K562 (cell line): ENCODE measurements at regions not wholly inside any gene's neighbourhood (a gene's known extent, or its start where the extent isn't known, plus 50 kb on each side); places are given as distances from the start of the nearest gene placed in this dataset.
A peak's percentile ranks its signal among the peaks of the same experiment; 100 is the strongest.

Experiments used
- ATAC-seq: fragments of 200-7000 bp; cut with Tn5 transposase; 3 replicates; pipeline ENCODE4 v1.9.1; 2020; ENCODE audit warnings: moderate library complexity
- BruUV-seq: library from RNA; stranded (reverse); fragments of 400-500 nt; replicated peaks from 2 replicates; lab custom pipeline; 2021; lab: Mats Ljungman, UMichigan
- CTCF ChIA-PET: fragments of 300-600 bp; formaldehyde crosslinking; extraction: SDS; loops from one replicate; lab custom pipeline; 2021; ENCODE audit warnings: low intra/inter-chr PET ratio; lab: Yijun Ruan, JAX
- POLR2A ChIA-PET: fragments of 300-600, 350-650 bp; sonication (Branson Sonifier 250); formaldehyde crosslinking; extraction: SDS; loops from one replicate; lab custom pipeline; 2021; ENCODE audit warnings: antibody characterized with exemption, inconsistent platforms; lab: Yijun Ruan, JAX
- DNase-seq, 4 experiments: peaks; one replicate each; pipeline versions ENCODE4 v3.0.0 to v3.0.0-alpha.2; 2011 to 2018; ENCODE audit warnings: low spot score in 3 of 4, mixed read lengths in 3 of 4; ENCODE audit errors: extremely low read depth in 1 of 4
- FAIRE-seq: peaks from 2 replicates; lab custom pipeline; 2011; peaks lifted over from hg19 to GRCh38; lab: Jason Lieb, UNC
- H2AFZ ChIP-seq: 2 replicates; pipeline ENCODE4 v1.6.0; 2011; ENCODE audit warnings: low read depth, low read length, control low read depth, inconsistent platforms
- H3K27ac ChIP-seq: fragments of 200-600 bp; 3 replicates; pipeline ENCODE4 v1.8.0; 2011; ENCODE audit warnings: low read depth, mild to moderate bottlenecking, control low read depth, inconsistent platforms, low read length, moderate library complexity, mixed read lengths; ENCODE audit errors: extremely low read depth
- H3K27me3 ChIP-seq, 2 experiments: fragments of 300-600 bp in 1 of 2; 2 replicates in 1 of 2; 3 replicates in 1 of 2; pipeline versions ENCODE4 v1.6.0 to v1.8.0; 2011; ENCODE audit warnings: inconsistent platforms in 2 of 2, low read length in 2 of 2, mild to moderate bottlenecking in 1 of 2, mixed read lengths in 1 of 2, moderate library complexity in 1 of 2; ENCODE audit not compliant: control insufficient read depth in 2 of 2, insufficient read depth in 2 of 2
- H3K36me3 ChIP-seq: fragments of 300-600 bp; 3 replicates; pipeline ENCODE4 v1.8.0; 2011; ENCODE audit warnings: mild to moderate bottlenecking, low read length, inconsistent platforms; ENCODE audit not compliant: control insufficient read depth, insufficient read depth
- H3K4me1 ChIP-seq, 2 experiments: fragments of 200-600 bp in 1 of 2; replicated peaks in 1 of 2; 2 replicates in 1 of 2; 3 replicates in 1 of 2; pipeline versions ENCODE4 v1.5.1 to v1.8.0; 2011; ENCODE audit warnings: inconsistent platforms in 2 of 2, low read length in 2 of 2, mild to moderate bottlenecking in 1 of 2, mixed read lengths in 1 of 2, moderate library complexity in 1 of 2; ENCODE audit not compliant: control insufficient read depth in 2 of 2, insufficient read depth in 2 of 2
- H3K4me2 ChIP-seq: 2 replicates; pipeline ENCODE4 v1.6.1; 2011; ENCODE audit warnings: low read length, control low read depth, inconsistent platforms, mixed read lengths; ENCODE audit not compliant: insufficient read depth
- H3K4me3 ChIP-seq: fragments of 200-600 bp; sonication (generic), shearing (Covaris generic); 2 replicates; pipeline ENCODE4 v1.5.1; 2016; ENCODE audit warnings: control low read depth, inconsistent platforms
- H3K79me2 ChIP-seq: fragments of 200-600 bp; 3 replicates; pipeline ENCODE4 v1.8.0; 2011; ENCODE audit warnings: low read length, inconsistent platforms; ENCODE audit not compliant: control insufficient read depth, insufficient read depth
- H3K9ac ChIP-seq, 2 experiments: 2 replicates each; pipeline versions ENCODE4 v1.6.0 to v1.6.1; 2011; ENCODE audit warnings: low read depth in 2 of 2, low read length in 2 of 2, control low read depth in 1 of 2, inconsistent platforms in 1 of 2, mild to moderate bottlenecking in 1 of 2, mixed read lengths in 1 of 2; ENCODE audit not compliant: insufficient read depth in 1 of 2
- H3K9me1 ChIP-seq: one replicate; pipeline ENCODE4 v1.6.0; 2011; ENCODE audit warnings: inconsistent platforms, mild to moderate bottlenecking, low read length, moderate library complexity; ENCODE audit not compliant: control insufficient read depth, insufficient read depth
- H3K9me3 ChIP-seq: replicated peaks from 2 replicates; pipeline ENCODE4 v1.5.1; 2011; ENCODE audit warnings: low read depth, low read length, inconsistent platforms; ENCODE audit not compliant: control insufficient read depth, insufficient read depth
- H4K20me1 ChIP-seq: replicated peaks from 2 replicates; pipeline ENCODE4 v1.6.1; 2011; ENCODE audit warnings: low read length, inconsistent platforms, mixed read lengths; ENCODE audit not compliant: control insufficient read depth, insufficient read depth
- C11orf30 ChIP-seq: fragments of 450-650 bp; IDR thresholded peaks from 2 replicates; pipeline ENCODE4 v1.6.1; 2016; ENCODE audit warnings: low read depth, mild to moderate bottlenecking
- CBX1 ChIP-seq: sonication (generic); IDR thresholded peaks from 2 replicates; pipeline ENCODE4 v1.6.1; 2016; ENCODE audit warnings: antibody characterized with exemption, low read depth, mild to moderate bottlenecking
- CTBP1 ChIP-seq: fragments of 450-650 bp; IDR thresholded peaks from 2 replicates; pipeline ENCODE4 v1.6.1; 2016; ENCODE audit warnings: borderline replicate concordance
- MAFK ChIP-seq: IDR thresholded peaks from 2 replicates; pipeline ENCODE4 v1.6.1; 2011; ENCODE audit warnings: low read length, improper control_type of control experiment
- MCM5 ChIP-seq: fragments of 450-650 bp; IDR thresholded peaks from 2 replicates; pipeline ENCODE4 v1.6.1; 2016; ENCODE audit warnings: low read depth
- NCOA4 ChIP-seq: fragments of 450-650 bp; IDR thresholded peaks from 2 replicates; pipeline ENCODE4 v1.6.1; 2018; ENCODE audit warnings: mild to moderate bottlenecking; ENCODE audit not compliant: partially characterized antibody
- NFATC3 ChIP-seq: fragments of 450-650 bp; IDR thresholded peaks from 2 replicates; pipeline ENCODE4 v1.6.1; 2017; ENCODE audit warnings: mild to moderate bottlenecking
- SAP30 ChIP-seq: fragments of 200-600 bp; sonication (generic); IDR thresholded peaks from 2 replicates; pipeline ENCODE4 v1.6.1; 2012; ENCODE audit warnings: borderline replicate concordance, low read depth, mild to moderate bottlenecking, moderate library complexity, low read length, control low read depth, inconsistent platforms; ENCODE audit not compliant: insufficient read depth, poor library complexity, severe bottlenecking
- SLC30A9 ChIP-seq: fragments of 250-450 bp; sonication (Bioruptor Pico); IDR thresholded peaks from 2 replicates; pipeline ENCODE4 v1.8.0; 2022; ENCODE audit warnings: mild to moderate bottlenecking, moderate library complexity
- SMAD2 ChIP-seq: fragments of 150-350 bp; IDR thresholded peaks from 2 replicates; pipeline ENCODE4 v1.6.1; 2014; ENCODE audit warnings: low read depth, mild to moderate bottlenecking, low read length
- SPI1 ChIP-seq: IDR thresholded peaks from 2 replicates; pipeline ENCODE4 v1.6.1; 2011; ENCODE audit warnings: low read depth, low read length, control low read depth, borderline replicate concordance
- STAT5A ChIP-seq: IDR thresholded peaks from 2 replicates; pipeline ENCODE4 v1.6.1; 2012; ENCODE audit warnings: low read length, inconsistent platforms, borderline replicate concordance
- TBP ChIP-seq: optimal IDR thresholded peaks from 2 replicates; pipeline ENCODE3; 2011; ENCODE audit warnings: low read depth, low read length, improper control_type of control experiment
- TCF7 ChIP-seq: sonication (generic); IDR thresholded peaks from 2 replicates; pipeline ENCODE4 v1.6.1; 2016; ENCODE audit warnings: antibody characterized with exemption, borderline replicate concordance
- U2AF1 ChIP-seq: fragments of 200-400 bp; formaldehyde crosslinking; optimal IDR thresholded peaks from 2 replicates; pipeline ENCODE3; 2017; ENCODE audit warnings: mild to moderate bottlenecking, low read depth, low read length, moderate library complexity
- ZNF174 ChIP-seq: fragments of 250-450 bp; sonication (Bioruptor Pico); IDR thresholded peaks from 2 replicates; pipeline ENCODE4 v1.4.0; 2020; ENCODE audit warnings: mild to moderate bottlenecking
- ZNF316 ChIP-seq: fragments of 450-650 bp; IDR thresholded peaks from 2 replicates; pipeline ENCODE4 v1.6.1; 2016
- ZNF644 ChIP-seq: fragments of 200-800 bp; sonication (Bioruptor generic); IDR thresholded peaks from 2 replicates; pipeline ENCODE4 v1.6.1; 2016; ENCODE audit warnings: low read depth, missing genetic modification characterization, missing compliant biosample characterization
- WGBS: fragments of 100-300 bp; shearing (Covaris generic); methylation state at CpG from one replicate; pipeline ENCODE4 v1.1.6; 2016; ENCODE audit warnings: low coverage, mixed read lengths; ENCODE audit not compliant: insufficient coverage; ENCODE audit errors: missing lambda C conversion rate; 5-methylcytosine and 5-hydroxymethylcytosine counted together
- in situ Hi-C: fragments of 300-500 bp; cut with MboI; formaldehyde crosslinking; loops from 4 replicates; pipeline ENCODE4 v1.15.0; 2018; ENCODE audit warnings: inconsistent platforms, mixed read lengths
- intact Hi-C: fragments of 100-400 bp; cut with micrococcal nuclease; formaldehyde crosslinking; loops from 2 replicates; pipeline ENCODE4 v1.14.2; 2022
- TF ChIP-seq, protein P1 (sequence below): sonication (generic); formaldehyde crosslinking; IDR thresholded peaks from 2 replicates; pipeline ENCODE4 v1.8.0; 2022; ENCODE audit warnings: mild to moderate bottlenecking, missing genetic modification reagents
- TF ChIP-seq, protein P2 (sequence below), 2 experiments: fragments of 450-650 bp in 1 of 2; sonication (generic) in 1 of 2; formaldehyde crosslinking in 1 of 2; IDR thresholded peaks in 1 of 2; conservative IDR thresholded peaks in 1 of 2; 2 replicates each; pipeline versions ENCODE4 v1.6.1 to v1.8.1; 2016 to 2023; ENCODE audit warnings: mild to moderate bottlenecking in 2 of 2, moderate library complexity in 2 of 2, inconsistent platforms in 1 of 2, missing genetic modification reagents in 1 of 2
- TF ChIP-seq, protein P3 (sequence below): fragments of 250-450 bp; sonication (Bioruptor Pico); IDR thresholded peaks from 2 replicates; pipeline ENCODE4 v1.5.0; 2020; ENCODE audit warnings: mild to moderate bottlenecking

DNA sequence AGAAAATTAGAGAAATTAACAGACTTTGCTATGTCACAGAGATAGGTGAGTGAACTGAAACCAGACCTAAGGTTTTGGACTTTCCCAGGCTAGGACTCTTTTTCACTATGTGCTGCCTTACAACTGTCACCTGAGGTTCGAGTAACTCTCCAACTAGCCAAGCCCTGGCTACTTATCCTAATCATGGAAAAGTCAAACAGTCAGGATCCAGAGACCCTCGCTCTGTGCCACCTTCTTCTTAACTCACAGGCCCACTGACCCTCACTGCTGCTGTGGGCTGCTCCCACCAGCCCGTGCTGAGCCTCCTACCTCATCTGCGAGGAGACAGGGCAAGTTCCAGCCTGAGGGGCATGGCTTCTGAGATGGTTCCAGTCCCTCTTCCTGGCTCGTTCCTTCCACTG, 211.4 kb upstream of the KLF14 start (continued):
- TF ChIP-seq, protein P1, sequence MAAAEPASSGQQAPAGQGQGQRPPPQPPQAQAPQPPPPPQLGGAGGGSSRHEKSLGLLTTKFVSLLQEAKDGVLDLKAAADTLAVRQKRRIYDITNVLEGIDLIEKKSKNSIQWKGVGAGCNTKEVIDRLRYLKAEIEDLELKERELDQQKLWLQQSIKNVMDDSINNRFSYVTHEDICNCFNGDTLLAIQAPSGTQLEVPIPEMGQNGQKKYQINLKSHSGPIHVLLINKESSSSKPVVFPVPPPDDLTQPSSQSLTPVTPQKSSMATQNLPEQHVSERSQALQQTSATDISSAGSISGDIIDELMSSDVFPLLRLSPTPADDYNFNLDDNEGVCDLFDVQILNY: no peak

DNA sequence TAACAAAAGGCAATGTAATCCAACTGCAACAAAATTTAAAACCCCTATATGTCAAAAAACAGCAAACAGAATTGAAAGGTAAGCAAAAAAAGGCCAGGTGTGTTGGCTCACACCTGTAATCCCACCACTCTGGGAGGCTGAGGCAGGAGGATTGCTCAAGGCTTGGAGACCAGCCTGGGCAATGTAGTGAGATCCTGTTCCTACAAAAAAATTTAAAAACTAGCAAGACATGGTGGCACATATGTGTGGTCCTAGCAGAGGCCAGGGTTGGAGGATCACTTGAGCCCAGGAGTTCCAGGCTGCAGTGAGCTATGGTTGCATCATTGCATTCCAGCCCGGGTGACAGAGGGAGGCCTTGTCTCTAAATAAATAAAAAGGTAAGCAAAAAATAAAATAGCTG, 212.1 kb upstream of the KLF14 start:
- no peak for ATAC-seq
- no peaks in the 10 kb centered on the region for H3K36me3 ChIP-seq
- H4K20me1 ChIP-seq: no peaks in the 10 kb centered on the region
- H3K9me3 ChIP-seq: no peaks in the 10 kb centered on the region
- no peak for FAIRE-seq
- ChIA-PET POLR2A (interaction anchor here (1.0 to 2.2 kb wide), 4 partner anchors 10 to 31 kb away, joined by 3 to 8 read pairs (median 4); no protein-coding TSS in a partner anchor), CTCF (no interaction called here)
- H3K79me2 ChIP-seq: peaks cover 3% of the 10 kb centered on the region; the same call in 1 of the 3 replicates
- in situ Hi-C loops (no loop called here), intact Hi-C loops (no loop called here)
- BruUV-seq: no TSS peak
- no peaks in the 10 kb centered on the region for H3K9me1 ChIP-seq
- no peaks in the 10 kb centered on the region for H3K27me3 ChIP-seq
- 83% methylated on average over 1 of the region's 1 CpG for WGBS
- H3K9ac ChIP-seq: no peak overlapping the region
- peaks cover 0 to 14% of the 10 kb centered on the region in 2 experiments; a peak in 3 of 5 replicates for H3K4me1 ChIP-seq
- H3K4me2 ChIP-seq: no peak overlapping the region
- DNase-seq: no peak
- H2AFZ ChIP-seq: no peak overlapping the region
- H3K27ac ChIP-seq: no peak overlapping the region
- no peak overlapping the region for H3K4me3 ChIP-seq
- TF ChIP-seq, protein P2, sequence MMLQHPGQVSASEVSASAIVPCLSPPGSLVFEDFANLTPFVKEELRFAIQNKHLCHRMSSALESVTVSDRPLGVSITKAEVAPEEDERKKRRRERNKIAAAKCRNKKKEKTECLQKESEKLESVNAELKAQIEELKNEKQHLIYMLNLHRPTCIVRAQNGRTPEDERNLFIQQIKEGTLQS (IDR thresholded peaks at IDR 0.05): peak; percentile 27; the same call in 1 of the 2 replicates
- TF ChIP-seq, protein P2 (CRISPR knock-in tag; conservative IDR thresholded peaks at IDR 0.05): no peak
- TF ChIP-seq CBX1: no peak
- TF ChIP-seq C11orf30: peak; percentile 67; the same call in 1 of the 2 replicates
- no peak for TF ChIP-seq CTBP1
- TF ChIP-seq MAFK: peak; percentile 34; the same call in 1 of the 2 replicates
- TF ChIP-seq U2AF1: no peak
- no peak for TF ChIP-seq SAP30
- TF ChIP-seq NFATC3: no peak
- TF ChIP-seq MCM5: no peak
- no peak for TF ChIP-seq SMAD2
- no peak for TF ChIP-seq TCF7
- TF ChIP-seq STAT5A: no peak
- peak; percentile 85 for TF ChIP-seq ZNF316
- no peak for TF ChIP-seq ZNF644 (tag)
- TF ChIP-seq, protein P3, sequence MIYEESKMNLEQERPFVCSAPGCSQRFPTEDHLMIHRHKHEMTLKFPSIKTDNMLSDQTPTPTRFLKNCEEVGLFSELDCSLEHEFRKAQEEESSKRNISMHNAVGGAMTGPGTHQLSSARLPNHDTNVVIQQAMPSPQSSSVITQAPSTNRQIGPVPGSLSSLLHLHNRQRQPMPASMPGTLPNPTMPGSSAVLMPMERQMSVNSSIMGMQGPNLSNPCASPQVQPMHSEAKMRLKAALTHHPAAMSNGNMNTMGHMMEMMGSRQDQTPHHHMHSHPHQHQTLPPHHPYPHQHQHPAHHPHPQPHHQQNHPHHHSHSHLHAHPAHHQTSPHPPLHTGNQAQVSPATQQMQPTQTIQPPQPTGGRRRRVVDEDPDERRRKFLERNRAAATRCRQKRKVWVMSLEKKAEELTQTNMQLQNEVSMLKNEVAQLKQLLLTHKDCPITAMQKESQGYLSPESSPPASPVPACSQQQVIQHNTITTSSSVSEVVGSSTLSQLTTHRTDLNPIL (CRISPR knock-in tag): no peak
- TF ChIP-seq SPI1: no peak
- TF ChIP-seq TBP: no peak
- no peak for TF ChIP-seq NCOA4
- TF ChIP-seq SLC30A9 (CRISPR knock-in tag): no peak
- no peak for TF ChIP-seq ZNF174 (CRISPR knock-in tag)
